GM18505 (cell line): ENCODE measurements at regions not wholly inside any gene's neighbourhood (a gene's known extent, or its start where the extent isn't known, plus 50 kb on each side); places are given as distances from the start of the nearest gene placed in this dataset.
"Not testable (repeated sequence)": the region's sequence is repeated elsewhere in the genome, so short reads cannot be mapped to it uniquely, and the experiment has no call there.

Experiments used
- ATAC-seq: cut with Tn5 transposase; IDR thresholded peaks from one replicate; pipeline ENCODE4 v1.9.1; 2021; ENCODE audit not compliant: unreplicated experiment
- POLR2A ChIP-seq: IDR thresholded peaks from 4 replicates; pipeline ENCODE4 v1.6.1; 2011; ENCODE audit warnings: borderline replicate concordance; ENCODE audit not compliant: insufficient read depth, insufficient read length; ENCODE audit errors: extremely low read depth

GRCh38 chr2:84126530-84126929, 332.6 kb downstream of the SUCLG1 start:
- TF ChIP-seq POLR2A, result no peak
- no peak for ATAC-seq

- no peak for TF ChIP-seq POLR2A
These were observed 333.0 kb downstream of the SUCLG1 start for GRCh38 chr2:84126084-84126483.

GRCh38 chr2:84116143-84116542, 342.9 kb downstream of the SUCLG1 start:
- no peak for TF ChIP-seq POLR2A
- ATAC-seq, result no peak

More at GRCh38 chr2:84126084-84126483, 333.0 kb downstream of the SUCLG1 start:
- no peak for ATAC-seq

GRCh38 chr2:84115173-84115857, 343.8 kb downstream of the SUCLG1 start:
- no peak for TF ChIP-seq POLR2A
- ATAC-seq, result peak; percentile 81

GRCh38 chr2:84103816-84104527, 355.1 kb downstream of the SUCLG1 start:
- not testable (repeated sequence) for ATAC-seq

- no peak for ATAC-seq
- no peak for TF ChIP-seq POLR2A
These were observed 356.8 kb downstream of the SUCLG1 start for GRCh38 chr2:84102274-84102673.

- no peak for TF ChIP-seq POLR2A
These were observed 370.4 kb downstream of the SUCLG1 start for GRCh38 chr2:84088656-84089055.

GRCh38 chr2:84085562-84085961, 373.5 kb downstream of the SUCLG1 start:
- TF ChIP-seq POLR2A, result no peak
- no peak for ATAC-seq

More at GRCh38 chr2:84088656-84089055, 370.4 kb downstream of the SUCLG1 start:
- ATAC-seq, result no peak

GRCh38 chr2:84084856-84085255, 374.2 kb downstream of the SUCLG1 start:
- no peak for ATAC-seq
- no peak for TF ChIP-seq POLR2A

- no peak for ATAC-seq
- no peak for TF ChIP-seq POLR2A
These were observed 375.1 kb downstream of the SUCLG1 start for GRCh38 chr2:84083984-84084383.

GRCh38 chr2:84078471-84078870, 380.6 kb downstream of the SUCLG1 start:
- TF ChIP-seq POLR2A, result no peak
- no peak for ATAC-seq

- TF ChIP-seq POLR2A, result no peak
- peak; percentile 71 for ATAC-seq
These were observed 381.6 kb downstream of the SUCLG1 start for GRCh38 chr2:84077496-84077895.

GRCh38 chr2:84071050-84071449, 388.0 kb downstream of the SUCLG1 start:
- ATAC-seq, result no peak
- no peak for TF ChIP-seq POLR2A

GRCh38 chr2:84065857-84066256, 393.2 kb downstream of the SUCLG1 start:
- no peak for ATAC-seq
- TF ChIP-seq POLR2A, result no peak
